ENCODE measurements at regions not wholly inside any gene's neighbourhood (a gene's known extent, or its start where the extent isn't known, plus 50 kb on each side); places are given as distances from the start of the nearest gene placed in this dataset.

DNA sequence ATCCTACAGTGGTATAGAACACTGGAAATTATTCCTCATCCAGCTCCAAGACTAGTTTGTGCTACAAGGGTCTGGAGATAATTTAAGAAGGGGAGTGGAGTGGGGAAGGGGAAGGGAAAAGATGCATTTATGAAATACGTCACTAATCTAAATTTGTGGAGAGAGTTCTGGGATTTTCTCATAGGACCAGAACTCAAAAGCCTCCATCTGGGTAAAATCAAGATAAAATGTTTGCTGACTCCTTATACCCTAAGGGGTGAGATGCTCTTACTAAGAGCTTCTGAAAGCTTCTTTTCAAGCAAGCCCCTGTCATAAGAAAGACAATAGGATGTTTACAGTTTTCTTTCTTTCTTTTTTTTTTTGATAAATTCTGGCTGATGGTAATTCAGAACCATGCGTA, 88.5 kb upstream of the RBMS1 start:
- TF ChIP-seq POLR2A (IDR thresholded peaks at IDR 0.05; ENCODE audit: low read length): no peak
- TF ChIP-seq, protein P1, sequence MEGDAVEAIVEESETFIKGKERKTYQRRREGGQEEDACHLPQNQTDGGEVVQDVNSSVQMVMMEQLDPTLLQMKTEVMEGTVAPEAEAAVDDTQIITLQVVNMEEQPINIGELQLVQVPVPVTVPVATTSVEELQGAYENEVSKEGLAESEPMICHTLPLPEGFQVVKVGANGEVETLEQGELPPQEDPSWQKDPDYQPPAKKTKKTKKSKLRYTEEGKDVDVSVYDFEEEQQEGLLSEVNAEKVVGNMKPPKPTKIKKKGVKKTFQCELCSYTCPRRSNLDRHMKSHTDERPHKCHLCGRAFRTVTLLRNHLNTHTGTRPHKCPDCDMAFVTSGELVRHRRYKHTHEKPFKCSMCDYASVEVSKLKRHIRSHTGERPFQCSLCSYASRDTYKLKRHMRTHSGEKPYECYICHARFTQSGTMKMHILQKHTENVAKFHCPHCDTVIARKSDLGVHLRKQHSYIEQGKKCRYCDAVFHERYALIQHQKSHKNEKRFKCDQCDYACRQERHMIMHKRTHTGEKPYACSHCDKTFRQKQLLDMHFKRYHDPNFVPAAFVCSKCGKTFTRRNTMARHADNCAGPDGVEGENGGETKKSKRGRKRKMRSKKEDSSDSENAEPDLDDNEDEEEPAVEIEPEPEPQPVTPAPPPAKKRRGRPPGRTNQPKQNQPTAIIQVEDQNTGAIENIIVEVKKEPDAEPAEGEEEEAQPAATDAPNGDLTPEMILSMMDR (IDR thresholded peaks at IDR 0.05): no peak
- TF ChIP-seq MAX (IDR thresholded peaks at IDR 0.05): no peak
- TF ChIP-seq, protein P2, sequence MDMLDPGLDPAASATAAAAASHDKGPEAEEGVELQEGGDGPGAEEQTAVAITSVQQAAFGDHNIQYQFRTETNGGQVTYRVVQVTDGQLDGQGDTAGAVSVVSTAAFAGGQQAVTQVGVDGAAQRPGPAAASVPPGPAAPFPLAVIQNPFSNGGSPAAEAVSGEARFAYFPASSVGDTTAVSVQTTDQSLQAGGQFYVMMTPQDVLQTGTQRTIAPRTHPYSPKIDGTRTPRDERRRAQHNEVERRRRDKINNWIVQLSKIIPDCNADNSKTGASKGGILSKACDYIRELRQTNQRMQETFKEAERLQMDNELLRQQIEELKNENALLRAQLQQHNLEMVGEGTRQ (IDR thresholded peaks at IDR 0.05): no peak
- no peak for TF ChIP-seq RCOR1 (IDR thresholded peaks at IDR 0.05; ENCODE audit: low read depth, low read length)
- no peak for TF ChIP-seq MAFK (IDR thresholded peaks at IDR 0.05; ENCODE audit: partially characterized antibody)
- TF ChIP-seq ZNF302 (CRISPR knock-in tag; IDR thresholded peaks at IDR 0.05): no peak
- TF ChIP-seq, protein P3, sequence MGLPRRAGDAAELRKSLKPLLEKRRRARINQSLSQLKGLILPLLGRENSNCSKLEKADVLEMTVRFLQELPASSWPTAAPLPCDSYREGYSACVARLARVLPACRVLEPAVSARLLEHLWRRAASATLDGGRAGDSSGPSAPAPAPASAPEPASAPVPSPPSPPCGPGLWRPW (IDR thresholded peaks at IDR 0.05): no peak
- TF ChIP-seq SMC3 (IDR thresholded peaks at IDR 0.05): no peak
- TF ChIP-seq EHMT2 (IDR thresholded peaks at IDR 0.05; ENCODE audit: low read depth): no peak
- no peak for TF ChIP-seq JUN (IDR thresholded peaks at IDR 0.05)
